ENCODE measurements at regions not wholly inside any gene's neighbourhood (a gene's known extent, or its start where the extent isn't known, plus 50 kb on each side); places are given as distances from the start of the nearest gene placed in this dataset.

DNA sequence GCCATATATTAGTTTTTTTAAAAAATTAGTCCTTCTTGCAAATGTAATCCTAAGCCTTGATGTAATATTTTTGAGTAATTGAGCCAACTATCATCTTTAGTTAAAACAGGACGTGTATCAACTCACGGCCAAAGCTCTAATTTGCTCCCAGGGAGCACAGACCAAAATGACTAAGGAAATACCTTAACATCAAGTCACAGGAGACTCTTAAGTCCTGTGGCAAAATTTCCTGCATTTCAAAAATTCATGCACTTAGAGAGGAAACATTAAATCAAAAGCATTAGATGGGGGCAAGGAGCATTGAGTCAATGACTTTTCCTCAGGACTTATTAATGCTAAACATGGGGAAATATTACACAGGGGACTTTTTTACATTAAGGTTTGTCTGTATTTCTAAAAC is 276.0 kb downstream of the MFSD1 start:
- Histone ChIP-seq H3K4me3 (no peak overlapping the region), H3K27ac (no peak overlapping the region), H3K36me3 (no peaks in the 10 kb centered on the region), H3K4me1 (no peaks in the 10 kb centered on the region), H3K9me3 (no peaks in the 10 kb centered on the region), H3K27me3 (no peaks in the 10 kb centered on the region)
- TF ChIP-seq, protein P1, sequence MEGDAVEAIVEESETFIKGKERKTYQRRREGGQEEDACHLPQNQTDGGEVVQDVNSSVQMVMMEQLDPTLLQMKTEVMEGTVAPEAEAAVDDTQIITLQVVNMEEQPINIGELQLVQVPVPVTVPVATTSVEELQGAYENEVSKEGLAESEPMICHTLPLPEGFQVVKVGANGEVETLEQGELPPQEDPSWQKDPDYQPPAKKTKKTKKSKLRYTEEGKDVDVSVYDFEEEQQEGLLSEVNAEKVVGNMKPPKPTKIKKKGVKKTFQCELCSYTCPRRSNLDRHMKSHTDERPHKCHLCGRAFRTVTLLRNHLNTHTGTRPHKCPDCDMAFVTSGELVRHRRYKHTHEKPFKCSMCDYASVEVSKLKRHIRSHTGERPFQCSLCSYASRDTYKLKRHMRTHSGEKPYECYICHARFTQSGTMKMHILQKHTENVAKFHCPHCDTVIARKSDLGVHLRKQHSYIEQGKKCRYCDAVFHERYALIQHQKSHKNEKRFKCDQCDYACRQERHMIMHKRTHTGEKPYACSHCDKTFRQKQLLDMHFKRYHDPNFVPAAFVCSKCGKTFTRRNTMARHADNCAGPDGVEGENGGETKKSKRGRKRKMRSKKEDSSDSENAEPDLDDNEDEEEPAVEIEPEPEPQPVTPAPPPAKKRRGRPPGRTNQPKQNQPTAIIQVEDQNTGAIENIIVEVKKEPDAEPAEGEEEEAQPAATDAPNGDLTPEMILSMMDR (IDR thresholded peaks at IDR 0.05) = no peak
- DNase-seq (ENCODE audit: low spot score in 2 of 2) = no peak
- intact Hi-C loops (cut with DNase I) = no loop called here

DNA sequence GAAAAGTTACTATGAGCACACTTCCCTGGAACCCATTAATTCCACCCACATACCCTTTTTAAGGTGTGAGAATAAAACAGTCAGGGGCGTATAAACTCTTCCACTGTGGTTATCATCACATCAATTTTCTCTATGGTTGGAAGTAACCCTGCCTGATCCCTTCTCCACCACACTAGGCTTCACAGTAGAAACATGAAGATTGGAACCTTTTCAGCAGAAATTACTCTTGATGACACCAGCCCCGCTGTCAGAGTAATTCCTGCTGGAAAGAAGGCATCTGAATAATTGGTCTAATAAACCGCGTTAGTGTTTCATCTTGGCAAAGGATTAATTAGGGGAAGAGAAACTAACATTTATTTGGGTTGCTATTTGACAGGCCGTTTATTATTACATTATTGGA is 278.4 kb downstream of the MFSD1 start:
- H3K36me3 ChIP-seq = no peaks in the 10 kb centered on the region
- H3K27me3 ChIP-seq = no peaks in the 10 kb centered on the region
- TF ChIP-seq, protein P1 (IDR thresholded peaks at IDR 0.05) = no peak
- no peak for DNase-seq (ENCODE audit: low spot score in 2 of 2)
- no peaks in the 10 kb centered on the region for H3K4me1 ChIP-seq
- no peak overlapping the region for H3K27ac ChIP-seq
- H3K9me3 ChIP-seq = no peaks in the 10 kb centered on the region
- H3K4me3 ChIP-seq = no peak overlapping the region
- intact Hi-C loops (cut with DNase I) = no loop called here

DNA sequence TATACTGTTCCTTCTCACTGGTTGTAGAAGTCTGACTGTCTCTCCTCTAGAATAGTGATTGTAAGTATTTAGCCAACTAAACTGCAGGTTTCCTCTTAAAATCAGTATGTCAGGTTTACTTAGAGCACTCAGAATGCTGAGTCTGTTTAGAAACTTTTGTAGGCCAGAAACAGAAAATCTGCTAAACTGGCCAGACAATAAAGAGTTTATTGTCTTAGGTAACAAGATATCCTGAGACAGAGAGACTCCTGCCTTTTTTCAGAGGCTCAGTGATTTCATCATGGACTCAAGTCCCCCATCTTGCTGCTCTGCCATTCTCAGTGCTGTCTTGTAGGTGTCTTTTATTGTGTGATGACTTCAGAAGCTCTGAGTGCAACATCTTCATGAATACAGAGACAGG is 279.0 kb downstream of the MFSD1 start:
- no peak for DNase-seq (ENCODE audit: low spot score in 2 of 2)
- H3K27me3 ChIP-seq = no peaks in the 10 kb centered on the region
- intact Hi-C loops (cut with DNase I) = no loop called here
- no peak overlapping the region for H3K27ac ChIP-seq
- H3K4me3 ChIP-seq = no peak overlapping the region
- H3K9me3 ChIP-seq = no peaks in the 10 kb centered on the region
- TF ChIP-seq, protein P1 (IDR thresholded peaks at IDR 0.05) = no peak
- no peaks in the 10 kb centered on the region for H3K4me1 ChIP-seq
- no peaks in the 10 kb centered on the region for H3K36me3 ChIP-seq

DNA sequence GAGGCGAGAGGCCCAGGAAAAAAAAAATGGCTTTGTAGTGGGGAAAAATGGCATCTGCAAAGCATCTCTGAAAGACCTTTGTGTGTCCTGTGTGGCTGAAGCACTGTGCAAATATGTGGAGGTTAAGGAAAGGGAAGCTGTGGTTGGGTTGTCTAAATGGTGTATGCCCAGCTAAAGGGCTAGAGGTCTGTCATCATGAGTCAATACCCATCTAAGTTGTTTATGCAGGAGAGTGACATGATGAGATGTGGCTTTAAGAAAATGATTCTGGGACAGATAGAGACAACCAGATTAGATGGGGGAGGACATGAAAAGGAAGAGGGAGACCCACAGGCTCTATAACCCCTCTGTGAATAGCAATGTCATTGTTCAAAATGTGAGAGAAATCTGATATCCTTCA is 280.7 kb downstream of the MFSD1 start:
- Histone ChIP-seq H3K4me3 (no peak overlapping the region), H3K4me1 (no peaks in the 10 kb centered on the region), H3K9me3 (no peaks in the 10 kb centered on the region), H3K27ac (no peak overlapping the region), H3K36me3 (no peaks in the 10 kb centered on the region), H3K27me3 (no peaks in the 10 kb centered on the region)
- DNase-seq (ENCODE audit: low spot score in 2 of 2) = no peak
- intact Hi-C loops (cut with DNase I) = no loop called here
- TF ChIP-seq, protein P1 (IDR thresholded peaks at IDR 0.05) = no peak

DNA sequence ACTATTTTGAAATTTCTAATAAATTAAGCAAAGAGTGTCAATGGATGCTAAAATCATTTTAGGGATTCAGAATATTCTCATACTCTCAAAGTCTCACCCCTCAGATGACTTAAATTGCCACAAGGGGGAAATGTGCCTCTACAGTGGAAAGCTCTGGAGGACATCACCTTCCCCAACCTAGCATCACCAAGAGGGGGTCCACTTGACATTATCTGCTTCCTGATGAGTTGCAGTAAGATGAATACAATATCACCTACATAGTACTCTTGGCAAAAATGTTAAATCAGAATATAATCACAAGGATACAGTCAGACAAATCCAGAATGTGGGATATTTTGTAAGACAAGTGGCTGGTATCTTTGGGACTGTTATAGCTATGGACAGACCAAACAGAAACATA is 290.1 kb downstream of the MFSD1 start:
- DNase-seq (ENCODE audit: low spot score in 2 of 2) = no peak
- H3K4me3 ChIP-seq = no peak overlapping the region
- H3K36me3 ChIP-seq = no peaks in the 10 kb centered on the region
- TF ChIP-seq, protein P1 (IDR thresholded peaks at IDR 0.05) = no peak
- no peaks in the 10 kb centered on the region for H3K4me1 ChIP-seq
- intact Hi-C loops (cut with DNase I) = no loop called here
- no peaks in the 10 kb centered on the region for H3K9me3 ChIP-seq
- no peaks in the 10 kb centered on the region for H3K27me3 ChIP-seq
- no peak overlapping the region for H3K27ac ChIP-seq

DNA sequence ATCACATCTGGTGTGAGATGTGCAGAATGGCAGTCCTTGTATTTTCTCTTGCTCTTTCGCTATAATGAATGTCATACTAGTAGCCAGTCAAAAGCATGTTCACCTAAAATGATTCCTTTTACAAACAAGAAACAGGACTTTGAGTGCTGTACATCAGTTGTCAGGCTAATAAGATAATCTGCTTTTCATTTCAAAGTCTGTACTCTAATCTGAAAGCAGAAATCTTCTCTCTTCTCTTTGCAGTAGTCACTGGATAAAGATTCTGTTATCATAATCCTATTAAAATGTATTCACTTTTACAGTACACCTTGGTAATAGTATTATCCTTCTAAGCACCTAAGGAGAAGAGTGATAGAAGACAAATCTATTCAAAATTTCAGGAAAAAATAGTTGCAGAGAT is 300.1 kb downstream of the MFSD1 start:
- intact Hi-C loops (cut with DNase I) = no loop called here
- H3K27ac ChIP-seq = no peak overlapping the region
- H3K27me3 ChIP-seq = no peaks in the 10 kb centered on the region
- no peaks in the 10 kb centered on the region for H3K9me3 ChIP-seq
- no peak overlapping the region for H3K4me3 ChIP-seq
- no peak for DNase-seq (ENCODE audit: low spot score in 2 of 2)
- no peaks in the 10 kb centered on the region for H3K4me1 ChIP-seq
- TF ChIP-seq, protein P1 (IDR thresholded peaks at IDR 0.05) = no peak
- no peaks in the 10 kb centered on the region for H3K36me3 ChIP-seq
